ENCODE measurements at regions not wholly inside any gene's neighbourhood (a gene's known extent, or its start where the extent isn't known, plus 50 kb on each side); places are given as distances from the start of the nearest gene placed in this dataset.

DNA sequence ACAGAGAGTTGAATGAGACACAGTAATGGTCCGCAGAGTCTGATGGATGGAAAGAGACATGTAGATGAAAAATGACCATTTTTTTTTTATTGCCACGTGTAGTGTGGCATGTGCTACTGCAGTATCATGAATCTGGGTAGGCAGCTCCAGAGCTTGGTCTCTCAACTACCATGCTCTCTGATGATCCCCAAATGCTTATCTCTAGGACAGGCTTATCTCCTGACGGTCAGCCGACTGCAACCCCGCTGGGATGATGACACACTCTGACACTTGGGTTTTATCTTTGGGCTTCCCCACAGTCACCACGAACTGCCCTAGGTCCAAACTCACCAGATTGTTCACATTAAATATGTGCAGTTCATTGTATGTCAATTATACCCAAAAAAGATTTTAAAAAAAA lies 239.7 kb downstream of the QDPR start:
- ChIA-PET RAD21 (ENCODE audit: unreplicated experiment) (no interaction called here), POLR2A (no interaction called here), SMC1A (ENCODE audit: uncharacterized antibody, unreplicated experiment) (interaction anchor here (1.2 kb wide), 1 partner anchor 174 kb away, joined by 3 read pairs; no protein-coding TSS in a partner anchor), CTCF (no interaction called here)
- no TSS peak for BruUV-seq (replicated peaks)
- intact Hi-C loops (cut with micrococcal nuclease; ENCODE audit: unreplicated experiment) (no loop called here), in situ Hi-C loops (cut with MboI) (no loop called here)
- Histone ChIP-seq H4K20me1 (ENCODE audit: control insufficient read depth, insufficient read depth) (no peaks in the 10 kb centered on the region), H3K4me2 (ENCODE audit: control insufficient read depth, insufficient read depth) (no peak overlapping the region), H3K36me3 (ENCODE audit: control insufficient read depth in 2 of 2, insufficient read depth in 2 of 2, low read length in 1 of 2) (no peaks in the 10 kb centered on the region), H3K4me1 (ENCODE audit: control insufficient read depth, insufficient read depth, low read length) (no peaks in the 10 kb centered on the region), H3K4me3 (no peak overlapping the region), H2AFZ (ENCODE audit: control insufficient read depth, low read depth, low read length) (no peak overlapping the region), H3K27ac (ENCODE audit: control insufficient read depth, insufficient read depth) (no peak overlapping the region), H3K79me2 (ENCODE audit: control insufficient read depth, insufficient read depth, low read length) (no peaks in the 10 kb centered on the region), H3K9ac (ENCODE audit: control insufficient read depth, insufficient read depth, low read length) (no peak overlapping the region), H3K9me3 (replicated peaks; ENCODE audit: control insufficient read depth, insufficient read depth, low read length) (no peaks in the 10 kb centered on the region), H3K27me3 (replicated peaks in 1 of 2; ENCODE audit: control insufficient read depth in 2 of 2, insufficient read depth in 2 of 2, low read length in 1 of 2) (no peaks in the 10 kb centered on the region)
- DNase-seq (ENCODE audit: low read depth, low spot score) (no peak), ATAC-seq (no peak), FAIRE-seq (no peak)
- no peak for TF ChIP-seq STAT1 (conservative IDR thresholded peaks at IDR 0.05)
- no peak for TF ChIP-seq ETV6 (conservative IDR thresholded peaks at IDR 0.05 in 1 of 2, IDR thresholded peaks at IDR 0.05 in 1 of 2; ENCODE audit: borderline replicate concordance in 1 of 2, low read depth in 1 of 2)
- TF ChIP-seq, protein P1, sequence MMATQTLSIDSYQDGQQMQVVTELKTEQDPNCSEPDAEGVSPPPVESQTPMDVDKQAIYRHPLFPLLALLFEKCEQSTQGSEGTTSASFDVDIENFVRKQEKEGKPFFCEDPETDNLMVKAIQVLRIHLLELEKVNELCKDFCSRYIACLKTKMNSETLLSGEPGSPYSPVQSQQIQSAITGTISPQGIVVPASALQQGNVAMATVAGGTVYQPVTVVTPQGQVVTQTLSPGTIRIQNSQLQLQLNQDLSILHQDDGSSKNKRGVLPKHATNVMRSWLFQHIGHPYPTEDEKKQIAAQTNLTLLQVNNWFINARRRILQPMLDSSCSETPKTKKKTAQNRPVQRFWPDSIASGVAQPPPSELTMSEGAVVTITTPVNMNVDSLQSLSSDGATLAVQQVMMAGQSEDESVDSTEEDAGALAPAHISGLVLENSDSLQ (IDR thresholded peaks at IDR 0.05), result no peak
- TF ChIP-seq TCF7 (IDR thresholded peaks at IDR 0.05; ENCODE audit: borderline replicate concordance), result no peak
- TF ChIP-seq, protein P2, sequence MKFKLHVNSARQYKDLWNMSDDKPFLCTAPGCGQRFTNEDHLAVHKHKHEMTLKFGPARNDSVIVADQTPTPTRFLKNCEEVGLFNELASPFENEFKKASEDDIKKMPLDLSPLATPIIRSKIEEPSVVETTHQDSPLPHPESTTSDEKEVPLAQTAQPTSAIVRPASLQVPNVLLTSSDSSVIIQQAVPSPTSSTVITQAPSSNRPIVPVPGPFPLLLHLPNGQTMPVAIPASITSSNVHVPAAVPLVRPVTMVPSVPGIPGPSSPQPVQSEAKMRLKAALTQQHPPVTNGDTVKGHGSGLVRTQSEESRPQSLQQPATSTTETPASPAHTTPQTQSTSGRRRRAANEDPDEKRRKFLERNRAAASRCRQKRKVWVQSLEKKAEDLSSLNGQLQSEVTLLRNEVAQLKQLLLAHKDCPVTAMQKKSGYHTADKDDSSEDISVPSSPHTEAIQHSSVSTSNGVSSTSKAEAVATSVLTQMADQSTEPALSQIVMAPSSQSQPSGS (IDR thresholded peaks at IDR 0.05; ENCODE audit: low read length), result no peak
- TF ChIP-seq, protein P3, sequence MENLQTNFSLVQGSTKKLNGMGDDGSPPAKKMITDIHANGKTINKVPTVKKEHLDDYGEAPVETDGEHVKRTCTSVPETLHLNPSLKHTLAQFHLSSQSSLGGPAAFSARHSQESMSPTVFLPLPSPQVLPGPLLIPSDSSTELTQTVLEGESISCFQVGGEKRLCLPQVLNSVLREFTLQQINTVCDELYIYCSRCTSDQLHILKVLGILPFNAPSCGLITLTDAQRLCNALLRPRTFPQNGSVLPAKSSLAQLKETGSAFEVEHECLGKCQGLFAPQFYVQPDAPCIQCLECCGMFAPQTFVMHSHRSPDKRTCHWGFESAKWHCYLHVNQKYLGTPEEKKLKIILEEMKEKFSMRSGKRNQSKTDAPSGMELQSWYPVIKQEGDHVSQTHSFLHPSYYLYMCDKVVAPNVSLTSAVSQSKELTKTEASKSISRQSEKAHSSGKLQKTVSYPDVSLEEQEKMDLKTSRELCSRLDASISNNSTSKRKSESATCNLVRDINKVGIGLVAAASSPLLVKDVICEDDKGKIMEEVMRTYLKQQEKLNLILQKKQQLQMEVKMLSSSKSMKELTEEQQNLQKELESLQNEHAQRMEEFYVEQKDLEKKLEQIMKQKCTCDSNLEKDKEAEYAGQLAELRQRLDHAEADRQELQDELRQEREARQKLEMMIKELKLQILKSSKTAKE (IDR thresholded peaks at IDR 0.05; ENCODE audit: low read depth, poor library complexity, severe bottlenecking), result no peak
- TF ChIP-seq TCF12 (IDR thresholded peaks at IDR 0.05; ENCODE audit: low read depth, low read length), result no peak
- TF ChIP-seq SP1 (IDR thresholded peaks at IDR 0.05; ENCODE audit: low read depth, low read length), result no peak
- TF ChIP-seq SMAD1 (IDR thresholded peaks at IDR 0.05; ENCODE audit: low read depth, partially characterized antibody), result no peak
- TF ChIP-seq ESRRA (IDR thresholded peaks at IDR 0.05; ENCODE audit: low read length), result no peak
- no peak for TF ChIP-seq RB1 (IDR thresholded peaks at IDR 0.05; ENCODE audit: borderline replicate concordance)
- no peak for TF ChIP-seq NFYB (IDR thresholded peaks at IDR 0.05; ENCODE audit: insufficient read depth, low read depth, low read length)
- TF ChIP-seq ZNF384 (IDR thresholded peaks at IDR 0.05; ENCODE audit: borderline replicate concordance, low read depth, low read length), result no peak
- TF ChIP-seq, protein P4, sequence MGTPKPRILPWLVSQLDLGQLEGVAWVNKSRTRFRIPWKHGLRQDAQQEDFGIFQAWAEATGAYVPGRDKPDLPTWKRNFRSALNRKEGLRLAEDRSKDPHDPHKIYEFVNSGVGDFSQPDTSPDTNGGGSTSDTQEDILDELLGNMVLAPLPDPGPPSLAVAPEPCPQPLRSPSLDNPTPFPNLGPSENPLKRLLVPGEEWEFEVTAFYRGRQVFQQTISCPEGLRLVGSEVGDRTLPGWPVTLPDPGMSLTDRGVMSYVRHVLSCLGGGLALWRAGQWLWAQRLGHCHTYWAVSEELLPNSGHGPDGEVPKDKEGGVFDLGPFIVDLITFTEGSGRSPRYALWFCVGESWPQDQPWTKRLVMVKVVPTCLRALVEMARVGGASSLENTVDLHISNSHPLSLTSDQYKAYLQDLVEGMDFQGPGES (IDR thresholded peaks at IDR 0.05), result no peak
- 43% methylated on average over 6 of the region's 6 CpGs for WGBS (ENCODE audit: insufficient coverage, insufficient replicate concordance, low lambda C conversion rate, missing lambda C conversion rate)
